Coronary artery (tissue), 2 donors: ENCODE measurements at regions not wholly inside any gene's neighbourhood (a gene's known extent, or its start where the extent isn't known, plus 50 kb on each side); places are given as distances from the start of the nearest gene placed in this dataset.

ENCODE experiments used
- DNase-seq: peaks from one replicate; pipeline ENCODE4 v3.0.0-alpha.2; 2017; ENCODE audit warnings: low spot score
- H3K27ac ChIP-seq, 2 donors: fragments of 200-600 bp; sonication (generic); one replicate each; pipeline ENCODE4 v1.5.1; 2016 to 2019
- H3K4me3 ChIP-seq: fragments of 200-600 bp; sonication (generic); 2 replicates; pipeline ENCODE4 v1.5.1; 2016; ENCODE audit warnings: mild to moderate bottlenecking, moderate library complexity
- CTCF ChIP-seq: fragments of 200-600 bp; sonication (generic); IDR thresholded peaks from one replicate; pipeline ENCODE4 v1.5.1; 2019; ENCODE audit warnings: antibody characterized with exemption

- Histone ChIP-seq H3K27ac (no peak overlapping the region), H3K4me3 (no peak overlapping the region)
- no peak for TF ChIP-seq CTCF
- no peak for DNase-seq
Observed at GRCh38 chr15:23750179-23750578, 63.1 kb upstream of the NDN start.

- no peak for DNase-seq
- TF ChIP-seq CTCF, result no peak
- H3K27ac ChIP-seq, result no peak overlapping the region
- no peak overlapping the region for H3K4me3 ChIP-seq
Observed at GRCh38 chr15:23750776-23751175, 63.7 kb upstream of the NDN start.

GRCh38 chr15:23753248-23753647, 66.1 kb upstream of the NDN start:
- Histone ChIP-seq H3K27ac (no peak overlapping the region), H3K4me3 (no peak overlapping the region)
- no peak for DNase-seq
- no peak for TF ChIP-seq CTCF

GRCh38 chr15:23758891-23759290, 71.8 kb upstream of the NDN start:
- H3K27ac ChIP-seq, result no peak overlapping the region
- no peak overlapping the region for H3K4me3 ChIP-seq
- no peak for DNase-seq
- TF ChIP-seq CTCF, result no peak

GRCh38 chr15:23760024-23760423, 72.9 kb upstream of the NDN start:
- Histone ChIP-seq H3K4me3 (no peak overlapping the region), H3K27ac (no peak overlapping the region)
- DNase-seq, result no peak
- TF ChIP-seq CTCF, result no peak

GRCh38 chr15:23761386-23761785, 74.3 kb upstream of the NDN start:
- TF ChIP-seq CTCF, result no peak
- DNase-seq, result no peak
- Histone ChIP-seq H3K4me3 (no peak overlapping the region), H3K27ac (no peak overlapping the region)

GRCh38 chr15:23762026-23762425, 74.9 kb upstream of the NDN start:
- DNase-seq, result no peak
- H3K27ac ChIP-seq, result no peak overlapping the region

More at GRCh38 chr15:23762026-23762425, 74.9 kb upstream of the NDN start:
- no peak for TF ChIP-seq CTCF
- H3K4me3 ChIP-seq, result no peak overlapping the region
